HEK293 (cell line): ENCODE measurements at regions not wholly inside any gene's neighbourhood (a gene's known extent, or its start where the extent isn't known, plus 50 kb on each side); places are given as distances from the start of the nearest gene placed in this dataset.
A peak's percentile ranks its signal among the peaks of the same experiment; 100 is the strongest.

ENCODE experiments used
- CTCF ChIA-PET: fragments of 350-600 bp; formaldehyde crosslinking; extraction: SDS; loops from one replicate; lab custom pipeline; 2021; ENCODE audit warnings: antibody characterized with exemption; lab: Yijun Ruan, JAX
- POLR2A ChIA-PET: fragments of 300-600 bp; formaldehyde crosslinking; extraction: SDS; loops from one replicate; lab custom pipeline; 2020; ENCODE audit warnings: antibody characterized with exemption, inconsistent platforms; lab: Yijun Ruan, JAX
- H3K27ac ChIP-seq: fragments of 200-500 bp; sonication (Bioruptor generic); 2 replicates; pipeline ENCODE4 v1.5.1; 2014; ENCODE audit warnings: low read depth, low read length, control low read depth, inconsistent platforms; ENCODE audit errors: extremely low read depth
- H3K36me3 ChIP-seq, 2 experiments: fragments of 200-500 bp in 1 of 2; sonication (Bioruptor generic) in 1 of 2; 1 replicate in 1 of 2; 2 replicates in 1 of 2; pipeline ENCODE4 v1.5.1; 2014 to 2017; ENCODE audit warnings: inconsistent platforms in 2 of 2, low read length in 2 of 2; ENCODE audit not compliant: control insufficient read depth in 2 of 2, insufficient read depth in 1 of 2
- H3K4me1 ChIP-seq: fragments of 200-500 bp; sonication (Bioruptor generic); 2 replicates; pipeline ENCODE4 v1.5.1; 2014; ENCODE audit warnings: mild to moderate bottlenecking, low read length, inconsistent platforms; ENCODE audit not compliant: control insufficient read depth, insufficient read depth
- H3K4me3 ChIP-seq: 2 replicates; pipeline ENCODE4 v1.5.1; 2011; ENCODE audit warnings: low read depth, mild to moderate bottlenecking, control low read depth, low read length, moderate library complexity
- H3K9me3 ChIP-seq: fragments of 200-500 bp; sonication (Bioruptor generic); 2 replicates; pipeline ENCODE4 v1.5.1; 2014; ENCODE audit warnings: low read depth, low read length, inconsistent platforms; ENCODE audit not compliant: control insufficient read depth, insufficient read depth
- CTCF ChIP-seq: fragments of 450-650 bp; formaldehyde crosslinking; IDR thresholded peaks from 2 replicates; pipeline ENCODE4 v1.5.1; 2016; ENCODE audit warnings: missing biosample characterization, missing genetic modification characterization
- EGR2 ChIP-seq: fragments of 450-650 bp; formaldehyde crosslinking; IDR thresholded peaks from 2 replicates; pipeline ENCODE4 v1.5.1; 2016; ENCODE audit warnings: low read depth, missing biosample characterization, missing genetic modification characterization
- GLI4 ChIP-seq: fragments of 450-650 bp; formaldehyde crosslinking; IDR thresholded peaks from 2 replicates; pipeline ENCODE4 v1.5.1; 2016; ENCODE audit warnings: missing biosample characterization, missing genetic modification characterization
- GLIS2 ChIP-seq: fragments of 450-650 bp; formaldehyde crosslinking; IDR thresholded peaks from 2 replicates; pipeline ENCODE4 v1.5.1; 2016; ENCODE audit warnings: missing biosample characterization, missing genetic modification characterization
- HOXD13 ChIP-seq: sonication (generic); formaldehyde crosslinking; IDR thresholded peaks from 2 replicates; pipeline ENCODE4 v1.8.0; 2022; ENCODE audit warnings: missing genetic modification reagents, borderline replicate concordance
- IKZF3 ChIP-seq: fragments of 450-650 bp; IDR thresholded peaks from 2 replicates; pipeline ENCODE4 v1.5.0; 2018; ENCODE audit warnings: missing biosample characterization, mild to moderate bottlenecking, missing genetic modification characterization, moderate library complexity
- ZBTB17 ChIP-seq: fragments of 450-650 bp; formaldehyde crosslinking; IDR thresholded peaks from 2 replicates; pipeline ENCODE4 v1.5.1; 2016; ENCODE audit warnings: missing biosample characterization, missing genetic modification characterization
- ZNF266 ChIP-seq: fragments of 450-650 bp; formaldehyde crosslinking; IDR thresholded peaks from 2 replicates; pipeline ENCODE4 v1.5.1; 2016; ENCODE audit warnings: missing biosample characterization, missing genetic modification characterization, low read depth
- ZNF362 ChIP-seq: fragments of 450-650 bp; formaldehyde crosslinking; IDR thresholded peaks from 2 replicates; pipeline ENCODE4 v1.5.1; 2016; ENCODE audit warnings: missing biosample characterization, missing genetic modification characterization
- ZNF596 ChIP-seq: fragments of 450-650 bp; IDR thresholded peaks from 2 replicates; pipeline ENCODE4 v1.5.0; 2018; ENCODE audit warnings: missing biosample characterization, mild to moderate bottlenecking, missing genetic modification characterization, moderate library complexity
- ZNF660 ChIP-seq: fragments of 450-650 bp; IDR thresholded peaks from 2 replicates; pipeline ENCODE4 v1.5.1; 2018; ENCODE audit warnings: missing biosample characterization, mild to moderate bottlenecking, missing genetic modification characterization
- ZNF670 ChIP-seq: fragments of 450-650 bp; formaldehyde crosslinking; IDR thresholded peaks from 2 replicates; pipeline ENCODE4 v1.5.1; 2016; ENCODE audit warnings: missing biosample characterization, missing genetic modification characterization, low read depth
- ZSCAN30 ChIP-seq: fragments of 450-650 bp; IDR thresholded peaks from 2 replicates; pipeline ENCODE4 v1.5.1; 2018; ENCODE audit warnings: missing biosample characterization, mild to moderate bottlenecking, missing genetic modification characterization, moderate library complexity
- ZSCAN5A ChIP-seq: fragments of 450-650 bp; formaldehyde crosslinking; IDR thresholded peaks from 2 replicates; pipeline ENCODE4 v1.5.1; 2016; ENCODE audit warnings: missing biosample characterization, missing genetic modification characterization
- TF ChIP-seq, protein P1 (sequence below): fragments of 450-650 bp; formaldehyde crosslinking; IDR thresholded peaks from 2 replicates; pipeline ENCODE4 v1.5.1; 2017; ENCODE audit warnings: missing biosample characterization, missing genetic modification characterization
- TF ChIP-seq, protein P2 (sequence below): fragments of 450-650 bp; formaldehyde crosslinking; IDR thresholded peaks from 2 replicates; pipeline ENCODE4 v1.5.1; 2016; ENCODE audit warnings: missing biosample characterization, missing genetic modification characterization

- TF ChIP-seq ZSCAN30 (tag by site-specific recombination) (peak; percentile 49; the same call in 1 of the 2 replicates), ZNF660 (tag by site-specific recombination) (0 out of 2 replicates have a peak, but pooled peaks have one; percentile 22), ZBTB17 (tag by site-specific recombination) (peak; percentile 60), CTCF (tag by site-specific recombination) (peak; percentile 78), IKZF3 (peak; percentile 93), GLI4 (tag by site-specific recombination) (peak; percentile 58; the same call in 1 of the 2 replicates)
Observed at GRCh38 chr6:129774697-129775447, 64.9 kb upstream of the ARHGAP18 start (continued).

DNA sequence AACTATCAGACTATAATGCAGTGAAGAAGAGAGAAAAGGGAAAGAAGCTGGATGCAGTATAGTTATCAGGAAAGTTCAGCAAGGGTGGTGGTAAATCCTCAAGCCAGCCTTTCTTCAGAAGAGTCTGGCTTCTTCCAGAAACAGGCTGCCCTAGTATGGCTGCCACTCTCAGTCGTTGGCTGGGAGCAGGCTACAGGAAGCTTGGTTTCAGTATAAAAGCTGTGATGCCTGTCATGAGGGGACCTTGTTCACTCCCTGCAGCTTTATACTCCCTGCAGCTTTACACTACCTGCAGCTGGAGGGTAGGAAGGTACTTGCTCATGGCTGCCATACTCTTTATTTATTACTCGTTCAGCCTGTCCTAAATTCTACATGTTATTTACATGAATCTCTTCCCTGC, 63.3 kb upstream of the ARHGAP18 start:
- Histone ChIP-seq H3K27ac (no peak overlapping the region), H3K4me1 (no peaks in the 10 kb centered on the region; the same call in 1 of the 2 replicates), H3K4me3 (no peak overlapping the region), H3K9me3 (no peaks in the 10 kb centered on the region), H3K36me3 (no peaks in the 10 kb centered on the region)
- CTCF ChIA-PET, result interaction anchor here (0.6 to 1.0 kb wide), 3 partner anchors 10 to 479 kb away, joined by 3 read pairs; no protein-coding TSS in a partner anchor
- POLR2A ChIA-PET, result no interaction called here
- TF ChIP-seq GLIS2 (tag by site-specific recombination) (no peak), ZNF670 (no peak), HOXD13 (no peak), ZNF266 (tag by site-specific recombination) (no peak), ZNF596 (tag by site-specific recombination) (no peak), ZSCAN5A (tag by site-specific recombination) (no peak)
- TF ChIP-seq, protein P1, sequence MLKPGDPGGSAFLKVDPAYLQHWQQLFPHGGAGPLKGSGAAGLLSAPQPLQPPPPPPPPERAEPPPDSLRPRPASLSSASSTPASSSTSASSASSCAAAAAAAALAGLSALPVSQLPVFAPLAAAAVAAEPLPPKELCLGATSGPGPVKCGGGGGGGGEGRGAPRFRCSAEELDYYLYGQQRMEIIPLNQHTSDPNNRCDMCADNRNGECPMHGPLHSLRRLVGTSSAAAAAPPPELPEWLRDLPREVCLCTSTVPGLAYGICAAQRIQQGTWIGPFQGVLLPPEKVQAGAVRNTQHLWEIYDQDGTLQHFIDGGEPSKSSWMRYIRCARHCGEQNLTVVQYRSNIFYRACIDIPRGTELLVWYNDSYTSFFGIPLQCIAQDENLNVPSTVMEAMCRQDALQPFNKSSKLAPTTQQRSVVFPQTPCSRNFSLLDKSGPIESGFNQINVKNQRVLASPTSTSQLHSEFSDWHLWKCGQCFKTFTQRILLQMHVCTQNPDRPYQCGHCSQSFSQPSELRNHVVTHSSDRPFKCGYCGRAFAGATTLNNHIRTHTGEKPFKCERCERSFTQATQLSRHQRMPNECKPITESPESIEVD (tag by site-specific recombination), result no peak
- TF ChIP-seq, protein P2, sequence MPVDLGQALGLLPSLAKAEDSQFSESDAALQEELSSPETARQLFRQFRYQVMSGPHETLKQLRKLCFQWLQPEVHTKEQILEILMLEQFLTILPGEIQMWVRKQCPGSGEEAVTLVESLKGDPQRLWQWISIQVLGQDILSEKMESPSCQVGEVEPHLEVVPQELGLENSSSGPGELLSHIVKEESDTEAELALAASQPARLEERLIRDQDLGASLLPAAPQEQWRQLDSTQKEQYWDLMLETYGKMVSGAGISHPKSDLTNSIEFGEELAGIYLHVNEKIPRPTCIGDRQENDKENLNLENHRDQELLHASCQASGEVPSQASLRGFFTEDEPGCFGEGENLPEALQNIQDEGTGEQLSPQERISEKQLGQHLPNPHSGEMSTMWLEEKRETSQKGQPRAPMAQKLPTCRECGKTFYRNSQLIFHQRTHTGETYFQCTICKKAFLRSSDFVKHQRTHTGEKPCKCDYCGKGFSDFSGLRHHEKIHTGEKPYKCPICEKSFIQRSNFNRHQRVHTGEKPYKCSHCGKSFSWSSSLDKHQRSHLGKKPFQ (tag by site-specific recombination), result no peak

DNA sequence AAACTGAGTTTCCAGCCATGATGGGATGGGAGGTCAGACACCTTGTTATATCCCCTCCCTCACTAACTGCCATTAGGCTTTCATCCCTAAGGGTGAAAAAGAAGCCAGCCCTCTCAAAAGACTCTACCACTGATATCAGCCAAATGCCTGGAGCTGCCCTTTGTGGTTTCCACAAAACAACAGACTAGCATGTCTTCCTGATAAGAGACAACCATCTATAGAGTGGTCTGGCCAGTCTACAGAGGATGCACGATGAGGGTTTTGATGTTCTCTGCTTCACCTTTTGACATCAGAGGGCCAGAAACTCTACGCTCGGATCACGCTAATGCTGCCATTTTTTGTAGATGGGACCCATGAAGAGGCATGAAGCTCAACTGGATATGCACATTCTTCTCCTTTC, 61.7 kb upstream of the ARHGAP18 start:
- no peaks in the 10 kb centered on the region for H3K9me3 ChIP-seq
- POLR2A ChIA-PET, result no interaction called here
- CTCF ChIA-PET, result interaction anchor here (0.5 to 1.2 kb wide), 9 partner anchors 21 to 525 kb away, joined by 3 to 8 read pairs (median 4); no protein-coding TSS in a partner anchor
- TF ChIP-seq EGR2 (tag by site-specific recombination) (no peak), ZNF362 (no peak)
- TF ChIP-seq, all 188 proteins: peak for 0
- H3K36me3 ChIP-seq, result no peaks in the 10 kb centered on the region
- no peak overlapping the region for H3K4me3 ChIP-seq
- H3K27ac ChIP-seq, result no peak overlapping the region
- H3K4me1 ChIP-seq, result peaks cover 3% of the 10 kb centered on the region
